Heart left ventricle (tissue), 16 donors: ENCODE measurements at regions not wholly inside any gene's neighbourhood (a gene's known extent, or its start where the extent isn't known, plus 50 kb on each side); places are given as distances from the start of the nearest gene placed in this dataset.
A peak's percentile ranks its signal among the peaks of the same experiment; 100 is the strongest.

Experiments
- ATAC-seq, 4 donors: fragments of 200-7000 bp; cut with Tn5 transposase; one replicate each; pipeline ENCODE4 v1.9.1; 2020 to 2022; ENCODE audit warnings: moderate library complexity in 4 of 4, mild to moderate bottlenecking in 3 of 4, moderate number of reproducible peaks in 1 of 4
- DNase-seq, 5 donors: peaks; one replicate each; pipeline ENCODE4 v3.0.0-alpha.2; 2020
- H3K27ac ChIP-seq, 12 donors: fragments of 200-600 bp; sonication (generic) in 4 of 12; one replicate each; pipeline versions ENCODE4 v1.5.0 to v1.8.0; 2016 to 2022; ENCODE audit warnings: mild to moderate bottlenecking in 2 of 12
- H3K27me3 ChIP-seq, 9 donors: fragments of 200-600 bp; sonication (generic) in 2 of 9; one replicate each; pipeline versions ENCODE4 v1.5.1 to v1.8.0; 2016 to 2022; ENCODE audit warnings: mild to moderate bottlenecking in 3 of 9
- H3K36me3 ChIP-seq, 9 donors: fragments of 200-600 bp; sonication (generic) in 2 of 9; one replicate each; pipeline versions ENCODE4 v1.5.0 to v1.8.0; 2018 to 2022; ENCODE audit warnings: mild to moderate bottlenecking in 2 of 9
- H3K4me1 ChIP-seq, 12 donors: fragments of 200-600 bp; sonication (generic) in 4 of 12; one replicate each; pipeline versions ENCODE4 v1.5.0 to v1.8.0; 2016 to 2022; ENCODE audit warnings: mild to moderate bottlenecking in 3 of 12
- H3K4me3 ChIP-seq, 12 donors: fragments of 200-600 bp; sonication (generic) in 4 of 12; one replicate each; pipeline versions ENCODE4 v1.5.0 to v1.8.0; 2017 to 2022; ENCODE audit warnings: mild to moderate bottlenecking in 9 of 12, moderate library complexity in 4 of 12
- H3K9me3 ChIP-seq, 12 donors: fragments of 200-600 bp; sonication (generic) in 4 of 12; one replicate each; pipeline versions ENCODE4 v1.5.0 to v1.8.0; 2016 to 2022; ENCODE audit warnings: mild to moderate bottlenecking in 1 of 12
- CTCF ChIP-seq, 12 donors: fragments of 200-600 bp; sonication (generic) in 4 of 12; IDR thresholded peaks; one replicate each; pipeline versions ENCODE4 v1.5.0 to v1.8.0; 2018 to 2022; ENCODE audit warnings: antibody characterized with exemption in 12 of 12, mild to moderate bottlenecking in 5 of 12
- POLR2A ChIP-seq, 2 donors: fragments of 450-650 bp; IDR thresholded peaks; one replicate each; pipeline ENCODE4 v1.6.1; 2017; ENCODE audit warnings: antibody characterized with exemption in 2 of 2, mild to moderate bottlenecking in 2 of 2, moderate library complexity in 2 of 2
- WGBS, 4 donors: extraction: QIAGEN DNeasy Blood & Tissue Kit in 2 of 4; methylation state at CpG; one replicate each; pipeline versions ENCODE4 v1.1.5 to v1.1.7; 2013 to 2018; 5-methylcytosine and 5-hydroxymethylcytosine counted together
- intact Hi-C, 10 donors: fragments of 100-400 bp; cut with DNase I; formaldehyde crosslinking; loops; one replicate each; pipeline versions ENCODE4 v1.11.1 to v1.14.2; 2022
- donor health status: ischemic (EF 13 %, LVEDD 7.1; RV severe dilation, severe dysfunction).
- donor health status: healthy with polysubstance abuse.
- donor health status: DM: no; HTN: yes; CAD: no.
- donor health status: DM: no; HTN: no; CAD: no.
- donor health status: ischemic (EF 25% LVEDD 6.9; RV normal size, moderate dysfunction).
- donor health status: ischemic (EF 25% LVEDD 5.7; RV mildly dilated, moderate dysfunction).
- donor health status: healthy.
- donor health status: DM: yes; HTN: yes; CAD: no.
- donor health status: ischemic (EF 35%, LVEDD 5.7; RV mildly dilated, moderate dysfunction).
- donor health status: nonischemic (EF 11% LVEDD 7.7; RV severe dilation, severe dysfunction).
- donor health status: DM: yes; HTN: yes; CAD: no.
- donor health status: PGD.
- donor health status: ischemic (EF 29% LVEDD 5.4; RV normal size, mild dysfunction).
- donor health status: nonischemic (EF 23%, LVEDD 6.1; RV moderate dilation, normal function).

- Histone ChIP-seq H3K36me3 (no peaks in the 10 kb centered on the region), H3K4me3 (no peak overlapping the region), H3K4me1 (no peaks in the 10 kb centered on the region), H3K9me3 (no peaks in the 10 kb centered on the region), H3K27me3 (peaks cover 0 to 2% (median 0%) of the 10 kb centered on the region in 9 donors), H3K27ac (no peak overlapping the region)
- WGBS, 4 donors: 44 to 51% (median 48%) methylated on average over 10 of the region's 10 CpGs
- TF ChIP-seq CTCF (IDR thresholded peaks at IDR 0.05) (no peak), POLR2A (IDR thresholded peaks at IDR 0.05) (no peak)
- DNase-seq (peak in 1 of 5 donors; percentile 39), ATAC-seq (no peak)
- intact Hi-C loops: no loop called here
Observed at GRCh38 chr20:7146552-7147219, 379.2 kb downstream of the BMP2 start.

- H3K9me3 ChIP-seq: no peaks in the 10 kb centered on the region
- DNase-seq (peak in 1 of 5 donors; percentile 27), ATAC-seq (peak in 3 of 4 donors; percentile 42 to 57 (median 53))
- TF ChIP-seq POLR2A (IDR thresholded peaks at IDR 0.05): no peak
- no peak for TF ChIP-seq CTCF (IDR thresholded peaks at IDR 0.05)
- no peaks in the 10 kb centered on the region for H3K36me3 ChIP-seq
- WGBS, 4 donors: 13 to 27% (median 17%) methylated on average over 4 of the region's 4 CpGs
- H3K27me3 ChIP-seq: peaks cover 0 to 4% (median 0%) of the 10 kb centered on the region in 9 donors
- no peaks in the 10 kb centered on the region for H3K4me1 ChIP-seq
- H3K27ac ChIP-seq: no peak overlapping the region
- H3K4me3 ChIP-seq: no peak overlapping the region
- intact Hi-C loops: no loop called here
Observed at GRCh38 chr20:7147220-7147601, 379.7 kb downstream of the BMP2 start.

GRCh38 chr20:7151676-7152470, 384.4 kb downstream of the BMP2 start:
- Histone ChIP-seq H3K9me3 (no peaks in the 10 kb centered on the region), H3K27me3 (peaks cover 0 to 4% (median 0%) of the 10 kb centered on the region in 9 donors), H3K4me1 (no peaks in the 10 kb centered on the region), H3K4me3 (no peak overlapping the region), H3K27ac (no peak overlapping the region), H3K36me3 (no peaks in the 10 kb centered on the region)
- intact Hi-C loops: no loop called here
- ATAC-seq (no peak), DNase-seq (no peak)
- no peak for TF ChIP-seq CTCF (IDR thresholded peaks at IDR 0.05)
- WGBS, 4 donors: 43 to 66% (median 61%) methylated on average over 2 of the region's 2 CpGs

- H3K4me1 ChIP-seq: no peaks in the 10 kb centered on the region
- no peak for TF ChIP-seq CTCF (IDR thresholded peaks at IDR 0.05)
- no peak for TF ChIP-seq POLR2A (IDR thresholded peaks at IDR 0.05)
- DNase-seq (no peak), ATAC-seq (peak in 1 of 4 donors; percentile 39)
- no peak overlapping the region for H3K27ac ChIP-seq
- no peaks in the 10 kb centered on the region for H3K36me3 ChIP-seq
- WGBS, 4 donors: 50 to 61% (median 56%) methylated on average over 4 of the region's 4 CpGs
- H3K9me3 ChIP-seq: no peaks in the 10 kb centered on the region
- no peak overlapping the region for H3K4me3 ChIP-seq
- peaks cover 0 to 4% (median 0%) of the 10 kb centered on the region in 9 donors for H3K27me3 ChIP-seq
- intact Hi-C loops: no loop called here
Observed at GRCh38 chr20:7155282-7155681, 387.8 kb downstream of the BMP2 start.
